HPDE6-E6E7 (cell line): ENCODE measurements at regions not wholly inside any gene's neighbourhood (a gene's known extent, or its start where the extent isn't known, plus 50 kb on each side); places are given as distances from the start of the nearest gene placed in this dataset.
"Not testable (repeated sequence)": the region's sequence is repeated elsewhere in the genome, so short reads cannot be mapped to it uniquely, and the experiment has no call there.

ENCODE experiments used
- DNase-seq: peaks from one replicate; pipeline ENCODE4 v3.0.0; 2011; ENCODE audit warnings: missing footprints; ENCODE audit errors: extremely low spot score

DNA sequence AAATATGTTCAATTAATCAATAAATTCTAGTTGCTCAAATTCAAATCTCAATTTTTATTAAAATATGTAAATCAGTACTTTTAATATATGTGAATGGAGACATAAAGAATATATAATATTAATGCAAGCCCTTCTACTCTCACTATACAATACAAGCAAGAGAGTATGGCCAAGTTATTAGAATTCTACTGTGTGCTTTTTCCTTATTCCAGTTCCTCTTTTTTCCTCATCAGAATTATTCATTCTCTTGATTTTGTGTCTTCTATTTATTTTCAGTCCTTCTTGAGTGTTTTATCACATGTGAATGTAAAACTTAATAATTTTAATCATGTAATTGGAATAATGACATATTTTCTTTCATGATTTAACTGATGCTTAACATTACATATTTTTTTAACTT is 276.8 kb downstream of the PCDH20 start:
- no peak for DNase-seq

DNA sequence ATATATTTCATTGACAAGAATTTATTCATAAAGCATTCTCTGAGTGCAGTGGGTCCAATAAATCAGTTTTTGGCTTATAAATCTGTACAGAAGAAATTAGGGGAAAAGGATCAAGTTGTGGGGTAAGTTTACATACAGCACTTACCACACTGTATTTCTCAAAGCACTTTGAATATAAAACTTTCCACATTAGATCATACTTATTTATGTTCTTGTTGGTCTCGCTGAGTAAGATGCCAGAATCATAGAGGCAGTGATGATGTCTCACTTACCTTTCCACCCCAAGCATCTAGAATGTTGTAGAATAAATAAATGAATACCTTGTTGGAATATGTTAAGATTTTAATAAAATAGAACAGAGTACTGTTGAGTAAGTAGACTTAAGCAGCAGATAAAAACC is 279.1 kb downstream of the PCDH20 start:
- no peak for DNase-seq

DNA sequence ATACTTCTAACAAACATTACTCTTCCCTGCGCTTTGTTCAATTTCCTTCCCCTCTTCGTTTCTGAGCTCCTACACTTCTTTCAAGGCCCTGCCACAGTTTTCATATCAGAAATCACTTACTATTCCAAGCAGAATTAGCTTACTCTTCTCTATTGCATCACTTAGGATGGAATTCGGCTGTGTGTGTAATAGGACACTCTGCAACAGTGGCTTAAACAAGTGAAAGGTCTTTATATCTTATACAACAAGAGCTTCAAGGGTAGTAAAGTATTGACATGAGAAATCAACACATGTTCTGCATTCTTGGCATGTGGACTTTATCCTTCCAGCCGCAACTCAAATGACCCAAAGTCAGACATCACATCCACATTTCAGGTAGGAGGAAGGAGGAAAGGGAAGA is 279.6 kb downstream of the PCDH20 start:
- DNase-seq, result no peak

DNA sequence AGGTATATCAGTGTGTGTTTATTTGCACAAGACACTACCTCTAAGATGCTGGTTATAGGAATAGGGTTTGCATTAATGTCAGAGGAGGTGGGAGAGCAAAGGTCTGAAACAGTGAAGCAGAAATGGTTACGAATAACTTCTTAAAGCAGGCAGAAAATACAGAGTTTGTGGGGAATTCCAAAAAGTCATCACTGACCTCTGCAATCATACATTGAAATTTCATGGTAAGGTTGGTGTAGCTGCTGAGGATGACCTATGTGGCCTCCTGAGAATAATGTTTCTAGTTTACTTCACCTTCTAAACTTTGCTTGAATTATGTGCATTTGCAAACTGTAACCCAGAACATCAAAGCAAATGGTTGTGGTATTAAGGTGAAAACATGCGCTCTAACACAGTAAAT is 280.1 kb downstream of the PCDH20 start:
- DNase-seq, result no peak

DNA sequence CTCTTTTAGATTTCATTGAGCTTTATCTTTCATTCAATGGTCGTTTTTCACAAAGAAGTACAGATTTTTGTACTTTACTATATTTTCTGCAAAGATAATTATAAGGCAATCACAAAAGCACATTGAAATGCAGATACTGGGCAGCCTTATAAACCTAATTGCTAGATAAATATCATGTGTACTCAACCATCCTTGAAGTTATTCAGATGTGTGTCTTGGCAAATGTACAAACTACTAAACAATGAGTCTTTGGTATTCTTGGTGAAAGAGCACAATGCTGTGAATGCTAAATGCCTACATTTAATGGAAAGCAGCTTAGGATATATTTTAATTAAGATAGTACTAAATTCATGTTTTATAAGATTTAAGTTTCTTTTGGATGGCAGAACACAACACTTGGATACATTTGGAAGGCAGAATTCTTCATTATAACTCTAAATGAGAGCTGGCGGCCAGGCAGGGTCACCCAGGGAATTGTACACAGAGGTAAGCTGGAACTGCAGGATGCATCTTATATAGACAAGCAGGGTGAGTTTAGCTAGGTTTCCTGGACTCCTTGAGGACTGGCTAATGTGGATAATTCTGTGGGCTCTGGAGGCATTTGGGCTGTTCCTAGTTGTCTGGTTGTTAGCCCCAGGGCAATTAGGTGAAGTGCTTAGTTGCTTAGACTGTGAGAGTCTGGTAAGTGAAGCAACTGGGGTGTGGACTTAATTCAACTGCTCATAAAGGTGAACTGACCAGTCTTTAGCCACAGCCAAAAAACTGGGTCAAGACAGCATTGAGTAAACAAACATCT is 286.6 kb downstream of the PCDH20 start:
- no peak for DNase-seq

DNA sequence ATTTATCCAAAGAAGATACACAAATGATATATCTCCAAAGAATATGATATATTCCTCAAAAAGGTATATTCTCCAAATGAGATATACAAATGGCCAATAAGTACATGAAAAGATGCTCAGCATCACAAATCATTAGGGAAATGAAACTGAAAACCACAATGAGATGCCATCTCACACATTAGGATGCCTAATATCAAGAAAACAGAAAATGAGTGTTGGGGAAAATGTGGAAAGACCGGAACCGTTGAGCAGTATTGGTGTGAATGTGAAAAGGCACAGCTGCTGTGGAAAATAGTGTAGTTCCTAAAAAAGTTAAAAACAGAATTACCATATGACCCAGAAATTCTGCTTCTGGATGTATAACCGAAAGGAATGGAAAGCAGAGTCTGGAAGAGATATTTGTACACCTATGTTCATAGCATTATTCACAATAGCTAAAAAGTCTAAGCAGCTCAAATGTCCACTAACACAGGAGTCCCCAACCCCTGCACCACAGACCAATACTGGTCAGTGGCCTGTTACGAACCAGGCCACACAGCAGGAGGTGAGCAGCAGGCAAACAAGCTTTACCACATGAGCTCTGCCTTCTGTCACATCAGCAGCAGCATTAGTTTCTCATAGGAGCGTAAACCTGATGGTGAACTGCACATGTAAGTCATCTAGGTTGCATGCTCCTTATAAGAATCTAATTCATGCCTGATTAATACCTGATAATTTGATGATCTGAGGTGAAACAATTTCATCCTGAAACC is 291.9 kb downstream of the PCDH20 start:
- DNase-seq, result no peak

DNA sequence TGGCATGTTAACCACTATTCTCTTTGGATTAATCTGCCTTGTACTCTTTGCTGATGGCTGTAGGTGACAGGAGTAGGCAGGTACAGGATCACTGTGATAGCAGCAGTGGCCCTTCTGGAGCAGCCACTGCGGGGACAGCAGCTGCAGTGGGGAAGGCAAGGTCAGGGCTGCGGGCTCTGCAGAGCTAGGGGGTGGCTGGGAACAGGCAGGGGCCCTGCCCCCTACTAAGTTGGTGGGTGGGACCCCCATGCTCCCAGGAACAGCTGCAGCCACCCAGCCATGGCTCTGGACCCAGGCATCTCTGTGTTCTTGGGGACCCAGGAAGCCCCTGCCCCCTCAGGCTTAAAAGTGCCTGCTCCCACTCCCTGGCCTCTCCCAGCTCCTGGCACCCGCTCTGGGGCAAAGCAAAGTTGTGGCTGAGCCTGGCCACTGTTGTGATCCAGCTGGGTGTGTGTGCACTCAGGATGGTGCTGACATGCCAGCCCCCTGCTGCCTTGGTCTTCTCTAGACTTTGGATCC is 302.4 kb downstream of the PCDH20 start:
- DNase-seq, result no peak

DNA sequence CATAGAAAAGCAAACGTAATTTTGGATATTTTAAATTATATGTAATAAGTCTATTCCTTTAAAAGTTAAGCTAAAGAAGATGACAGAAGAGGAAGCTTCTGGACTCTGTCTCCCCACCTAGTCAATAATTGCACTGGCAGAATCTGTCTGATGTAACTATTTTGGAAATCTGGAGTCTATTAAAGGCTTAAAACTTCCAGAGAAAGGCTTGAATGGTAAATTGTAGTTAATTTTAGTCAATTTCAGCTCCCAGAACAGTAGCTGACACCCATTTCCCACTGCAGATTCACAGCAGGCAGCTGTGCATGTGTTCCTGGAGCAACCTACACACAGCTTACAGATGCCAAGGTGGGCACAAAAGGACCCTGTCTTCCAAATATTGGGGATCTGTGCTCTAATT is 304.1 kb downstream of the PCDH20 start:
- no peak for DNase-seq

DNA sequence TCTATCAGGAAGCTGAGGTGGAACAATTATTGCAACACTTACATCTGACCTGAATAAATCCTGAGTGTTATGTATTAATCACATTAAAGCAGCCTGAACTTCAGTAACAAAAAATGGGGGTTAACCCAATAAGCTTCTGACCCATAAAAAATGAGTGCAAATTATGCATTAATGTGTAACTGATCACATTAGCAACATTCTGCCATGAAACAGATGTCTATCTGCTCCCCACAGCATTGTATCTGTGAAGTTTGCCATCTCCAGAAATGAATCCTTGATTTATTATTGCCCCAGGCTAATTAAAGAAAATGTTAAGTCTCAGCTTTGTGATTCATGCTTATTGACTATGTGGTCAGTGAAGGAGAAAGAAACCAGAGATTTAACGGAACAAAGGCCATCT is 304.9 kb downstream of the PCDH20 start:
- no peak for DNase-seq

DNA sequence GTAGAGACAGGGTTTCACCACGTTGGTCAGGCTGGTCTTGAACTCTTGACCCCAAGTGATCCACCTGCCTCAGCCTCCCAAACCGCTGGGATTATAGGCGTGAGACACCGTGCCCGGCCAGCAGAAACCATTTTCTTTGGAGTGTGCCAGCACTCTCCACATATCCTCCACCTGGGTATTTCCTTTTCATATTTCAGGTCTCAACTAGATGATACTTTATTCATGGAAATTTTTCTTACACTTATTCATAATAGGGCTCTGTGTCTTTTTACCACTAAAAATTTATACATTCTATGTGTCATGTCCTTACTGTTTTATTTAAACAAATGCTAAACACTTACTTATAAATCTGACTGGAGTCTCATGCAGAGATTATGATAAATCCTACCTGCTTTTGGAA is 305.9 kb downstream of the PCDH20 start:
- DNase-seq, result no peak

DNA sequence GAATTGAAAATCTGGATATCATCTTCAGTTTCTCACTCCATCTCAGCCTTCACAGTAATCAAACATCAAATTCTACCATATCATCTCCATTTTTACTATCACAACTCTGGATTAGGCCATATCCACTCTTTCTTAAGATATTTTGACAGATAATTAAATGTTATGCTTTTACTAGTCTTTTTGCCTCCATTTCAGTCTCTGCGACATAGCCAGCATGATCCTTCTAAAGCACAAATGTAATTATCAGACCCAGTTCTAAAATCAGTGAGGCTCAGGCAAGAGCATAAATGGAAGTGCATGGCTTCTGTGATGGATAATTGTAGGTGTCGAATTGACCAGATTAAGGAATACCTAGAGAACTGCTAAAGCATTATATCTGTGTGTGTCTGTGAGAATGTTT is 307.7 kb downstream of the PCDH20 start:
- DNase-seq, result no peak

DNA sequence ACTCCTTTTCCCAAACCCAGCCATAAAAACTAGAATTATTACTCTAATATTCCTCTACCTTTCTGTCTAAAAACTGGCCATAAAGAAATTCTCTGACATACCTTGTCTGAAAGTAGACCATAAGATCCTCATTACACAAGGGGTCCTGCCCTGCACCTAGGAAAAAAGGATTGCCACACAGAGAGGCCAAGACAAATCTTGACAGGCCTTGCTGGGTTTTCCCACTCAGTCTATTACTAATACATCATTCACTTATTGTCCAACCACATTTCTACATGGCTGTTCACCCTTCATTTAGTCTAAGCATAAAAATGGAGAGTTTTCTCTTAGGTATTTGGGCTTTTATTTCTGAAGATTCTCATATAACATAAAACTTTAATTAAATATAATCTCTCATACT is 319.8 kb downstream of the PCDH20 start:
- no peak for DNase-seq

DNA sequence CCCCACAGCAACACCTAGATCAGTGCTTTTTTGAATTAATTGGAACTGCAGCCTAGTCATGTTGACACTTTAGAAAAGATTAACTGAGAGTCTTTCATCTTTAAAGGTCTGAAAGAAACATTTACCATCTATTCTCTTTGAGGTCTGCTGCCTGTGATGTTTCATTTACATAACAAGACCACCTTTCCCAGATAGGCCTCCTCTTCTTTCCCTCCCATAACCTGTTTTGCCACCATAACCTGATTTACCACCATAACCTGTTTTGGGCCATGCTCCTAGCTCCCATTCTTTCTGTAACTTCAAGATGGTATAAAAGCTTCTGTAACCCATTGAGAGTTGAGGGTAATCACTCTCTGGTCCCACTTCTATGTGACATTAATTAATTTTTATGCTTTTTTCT is 320.8 kb downstream of the PCDH20 start:
- DNase-seq, result no peak

DNA sequence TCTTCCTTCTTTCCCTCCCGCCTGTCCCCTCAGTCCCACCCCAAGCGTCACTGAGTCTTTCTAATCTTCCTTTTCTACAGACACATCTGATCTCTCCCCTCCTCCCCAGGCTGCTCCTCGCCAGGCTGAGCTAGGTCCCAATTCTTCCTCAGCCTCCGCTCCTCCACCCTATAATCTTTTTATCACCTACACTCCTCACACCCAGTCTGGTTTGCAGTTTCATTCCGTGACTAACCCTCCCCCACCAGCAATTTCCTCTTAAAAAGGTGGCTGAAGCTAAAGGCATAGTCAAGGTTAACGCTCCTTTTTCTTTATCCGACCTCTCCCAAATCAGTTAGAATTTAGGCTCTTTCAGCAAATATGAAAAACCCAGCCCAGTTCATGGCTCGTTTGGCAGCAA is 325.8 kb downstream of the PCDH20 start:
- DNase-seq, result not testable (repeated sequence)

DNA sequence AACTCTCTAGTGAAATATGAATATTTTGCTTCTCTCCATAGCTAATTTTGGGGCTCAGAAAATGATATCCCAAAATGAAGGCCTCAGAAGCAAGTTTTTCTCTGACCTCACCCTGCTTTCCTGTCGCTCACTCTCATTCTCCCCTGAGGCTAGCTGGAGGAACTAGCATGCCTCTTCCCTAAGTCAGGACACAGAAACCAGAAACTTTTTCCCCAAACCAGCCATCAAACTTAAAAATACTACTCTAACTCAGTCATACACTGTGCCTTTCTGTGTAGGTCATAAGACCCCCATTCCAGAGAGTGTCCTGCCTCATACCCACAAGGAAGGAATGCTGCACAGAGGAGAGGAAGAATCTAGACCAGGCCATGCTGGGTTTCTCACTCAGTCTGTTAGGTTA is 329.6 kb downstream of the PCDH20 start:
- DNase-seq, result no peak

DNA sequence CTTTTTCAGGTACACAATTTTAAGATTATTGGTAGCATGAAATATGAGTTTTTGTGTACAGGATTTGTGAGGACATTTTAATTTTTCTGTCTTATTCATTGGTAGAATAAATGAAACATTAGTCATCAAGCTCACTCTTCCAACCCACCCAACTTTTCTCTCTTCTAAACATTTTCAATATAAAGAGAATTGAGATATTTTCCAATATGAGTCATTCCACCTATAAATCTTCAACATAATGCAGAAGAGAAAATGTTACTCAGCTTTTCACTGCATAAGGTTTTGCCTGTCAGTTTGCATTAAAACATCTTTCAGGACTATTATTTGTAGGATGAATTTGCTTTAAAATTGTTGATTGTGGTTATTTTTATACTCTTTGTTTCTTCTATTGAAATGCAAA is 330.7 kb downstream of the PCDH20 start:
- DNase-seq, result no peak

DNA sequence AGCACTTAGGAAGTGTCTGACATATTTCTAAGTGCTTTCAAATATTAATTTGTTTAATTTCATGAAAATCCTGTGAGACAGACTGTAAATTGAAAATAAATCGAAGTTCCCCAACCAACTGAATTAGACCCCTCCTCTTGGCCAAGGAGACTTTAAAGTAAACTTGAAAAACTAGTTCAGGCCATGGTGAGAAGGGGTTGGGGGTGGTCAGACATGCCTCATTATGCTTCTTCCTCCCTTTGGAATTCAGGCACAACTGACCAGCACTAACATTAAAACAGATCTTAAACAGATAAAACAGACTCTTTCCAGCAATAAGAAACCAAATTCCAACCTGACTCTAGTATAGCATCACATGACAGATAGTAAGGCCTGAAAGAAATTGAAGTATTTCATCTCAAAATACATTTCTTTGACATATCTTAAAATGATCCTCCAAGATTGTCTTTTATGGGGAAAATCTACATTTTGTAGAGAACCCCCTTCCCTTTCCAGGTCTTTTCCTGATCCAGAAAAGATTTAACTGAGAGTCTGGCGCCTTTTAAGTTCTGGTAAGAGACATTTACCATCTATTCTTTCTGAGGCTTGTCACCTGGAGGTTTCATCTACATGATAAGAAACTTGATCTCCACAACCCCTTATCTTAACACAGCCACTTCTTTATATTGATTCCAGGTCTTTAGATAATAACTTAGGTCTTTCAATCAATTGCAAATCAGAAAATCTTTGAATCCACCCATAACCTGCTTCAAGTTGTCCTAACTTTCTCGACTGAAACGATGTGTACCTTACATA is 336.5 kb downstream of the PCDH20 start:
- no peak for DNase-seq

DNA sequence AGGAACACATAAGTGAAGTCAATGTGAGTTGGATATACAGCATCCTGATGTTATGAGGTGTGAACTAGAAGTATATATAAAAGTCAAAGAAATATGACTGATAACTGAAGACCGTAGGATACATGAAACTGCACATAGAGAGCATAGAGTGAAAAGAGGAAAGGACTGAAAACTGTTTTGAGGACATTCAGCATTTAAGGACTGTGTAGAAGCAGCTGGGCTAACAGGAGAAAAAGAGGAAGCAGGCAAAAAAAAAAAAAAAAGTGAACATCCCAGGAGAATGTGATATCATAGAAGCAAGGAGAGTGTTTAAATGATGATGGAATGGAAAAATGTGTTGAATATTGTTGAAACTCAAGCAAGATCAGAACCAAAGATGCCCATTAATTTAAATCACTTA is 363.5 kb downstream of the PCDH20 start:
- DNase-seq, result no peak

DNA sequence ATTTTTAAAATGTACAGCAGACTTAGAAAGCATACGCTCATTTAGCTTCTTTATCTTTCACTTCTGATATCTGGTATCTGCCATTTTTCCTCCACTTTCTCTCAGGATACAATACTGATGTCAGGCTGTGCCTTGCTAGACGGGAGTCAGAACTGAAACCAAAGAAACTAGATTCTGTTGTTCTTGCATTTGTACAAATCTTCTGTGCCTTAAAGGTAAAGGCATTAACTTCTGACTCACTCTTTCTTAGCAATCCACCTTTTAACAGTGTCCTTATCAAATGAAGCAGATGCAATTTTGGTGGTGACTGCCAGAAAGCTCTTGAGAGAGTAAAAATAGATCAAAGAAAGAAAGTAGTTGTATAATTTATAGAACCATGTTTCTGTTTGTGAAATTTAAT is 370.4 kb downstream of the PCDH20 start:
- no peak for DNase-seq

DNA sequence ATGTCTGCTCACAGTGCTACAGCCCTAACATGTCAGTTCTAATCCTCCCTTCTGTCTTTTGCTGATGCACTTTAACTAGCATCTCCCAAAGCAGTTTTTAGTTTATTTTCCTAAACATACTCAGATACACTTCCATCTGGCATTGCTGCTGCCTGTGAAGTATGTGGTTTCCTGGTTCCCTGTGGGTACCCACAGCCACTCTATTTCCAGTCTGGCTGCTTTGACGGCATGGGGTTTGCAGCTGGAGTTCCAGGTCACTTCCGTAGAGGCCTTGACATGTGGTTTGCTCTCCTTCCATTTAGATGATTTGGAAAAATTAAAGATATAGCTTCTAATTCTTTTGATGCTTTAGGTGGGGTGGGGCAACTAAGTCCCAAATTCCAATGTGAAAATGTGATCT is 375.5 kb downstream of the PCDH20 start:
- DNase-seq, result no peak

DNA sequence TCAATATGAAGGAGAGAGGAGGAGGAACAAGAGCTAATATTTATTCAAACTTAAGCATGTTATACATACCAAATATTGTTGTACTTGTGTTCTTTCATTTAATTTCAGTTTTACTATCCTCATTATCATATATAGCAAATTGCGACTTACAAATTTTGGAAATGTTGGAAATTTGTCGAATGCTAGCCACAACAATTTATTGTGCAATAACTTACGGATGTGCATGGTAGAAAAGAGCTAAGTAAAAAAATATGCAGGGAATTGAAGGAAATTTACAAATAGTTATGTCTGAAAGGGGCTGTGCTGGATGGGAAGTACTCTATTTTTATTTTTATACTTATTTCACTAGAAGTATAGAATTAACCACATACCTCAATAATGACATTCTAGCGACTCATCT is 376.3 kb downstream of the PCDH20 start:
- DNase-seq, result no peak

DNA sequence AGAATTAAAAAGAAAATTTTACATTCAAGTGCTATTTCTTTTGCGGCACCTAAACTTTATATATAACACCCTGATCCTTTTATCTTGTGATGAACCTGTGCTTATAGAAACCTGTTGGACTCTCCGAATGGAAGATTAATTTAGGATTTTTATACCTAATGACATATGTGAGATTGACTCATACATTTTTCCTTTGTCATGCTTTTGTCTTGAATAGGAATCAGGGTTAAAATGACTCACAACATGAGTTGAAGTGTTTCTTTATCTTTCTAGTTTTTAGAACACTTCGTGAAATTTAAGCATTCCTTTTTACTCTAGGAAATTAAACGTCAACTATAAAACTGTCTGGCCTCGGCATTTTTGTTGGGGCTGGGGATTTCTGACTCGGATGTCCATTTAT is 378.9 kb downstream of the PCDH20 start:
- peak; percentile 15 for DNase-seq
